ENCODE measurements at regions not wholly inside any gene's neighbourhood (a gene's known extent, or its start where the extent isn't known, plus 50 kb on each side); places are given as distances from the start of the nearest gene placed in this dataset.
"Not testable (repeated sequence)": the region's sequence is repeated elsewhere in the genome, so short reads cannot be mapped to it uniquely, and the experiment has no call there.

GRCh38 chr4:188444500-188444899 lies 305.3 kb downstream of the TRIML1 start:
- Mint-ChIP-seq H3K36me3 (ENCODE audit: low read depth) (no peaks in the 10 kb centered on the region), H3K4me3 (no peak overlapping the region), H3K27me3 (no peaks in the 10 kb centered on the region), H3K27ac (no peak overlapping the region), H3K9me3 (peaks cover 11% of the 10 kb centered on the region), H3K4me1 (no peaks in the 10 kb centered on the region)
- no peak for DNase-seq
- intact Hi-C loops (cut with micrococcal nuclease), result no loop called here

GRCh38 chr4:188448996-188449395 lies 309.8 kb downstream of the TRIML1 start:
- not testable (repeated sequence) for DNase-seq; H3K9me3 Mint-ChIP-seq; H3K36me3 Mint-ChIP-seq (ENCODE audit: low read depth)

DNA sequence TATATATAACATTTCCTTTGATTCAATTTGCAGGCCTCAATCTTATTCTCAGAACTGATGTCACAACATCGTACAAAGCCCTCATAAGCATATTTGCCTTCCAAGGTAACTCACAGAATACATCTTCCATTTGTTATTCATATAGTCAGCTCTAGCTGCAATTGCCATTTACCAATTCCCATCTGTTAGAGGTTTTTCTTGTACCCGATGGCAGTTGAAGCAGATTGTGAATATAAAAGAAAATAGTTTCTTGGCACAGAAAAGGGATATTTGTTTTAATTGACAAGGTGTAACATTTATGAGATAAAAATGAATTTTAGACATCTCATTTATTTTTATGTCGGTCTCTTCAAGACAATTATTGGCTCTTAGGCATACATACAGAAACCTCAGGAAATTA lies 311.3 kb downstream of the TRIML1 start:
- Mint-ChIP-seq H3K4me1 (no peaks in the 10 kb centered on the region), H3K36me3 (ENCODE audit: low read depth) (no peaks in the 10 kb centered on the region), H3K9me3 (peaks cover 3% of the 10 kb centered on the region), H3K27ac (no peak overlapping the region), H3K27me3 (no peaks in the 10 kb centered on the region), H3K4me3 (no peak overlapping the region)
- intact Hi-C loops (cut with micrococcal nuclease), result no loop called here
- no peak for DNase-seq

More at GRCh38 chr4:188448996-188449395, 309.8 kb downstream of the TRIML1 start:
- H3K4me1 Mint-ChIP-seq; H3K27me3 Mint-ChIP-seq; H3K4me3 Mint-ChIP-seq; intact Hi-C loops (cut with micrococcal nuclease); H3K27ac Mint-ChIP-seq: not testable (repeated sequence)

DNA sequence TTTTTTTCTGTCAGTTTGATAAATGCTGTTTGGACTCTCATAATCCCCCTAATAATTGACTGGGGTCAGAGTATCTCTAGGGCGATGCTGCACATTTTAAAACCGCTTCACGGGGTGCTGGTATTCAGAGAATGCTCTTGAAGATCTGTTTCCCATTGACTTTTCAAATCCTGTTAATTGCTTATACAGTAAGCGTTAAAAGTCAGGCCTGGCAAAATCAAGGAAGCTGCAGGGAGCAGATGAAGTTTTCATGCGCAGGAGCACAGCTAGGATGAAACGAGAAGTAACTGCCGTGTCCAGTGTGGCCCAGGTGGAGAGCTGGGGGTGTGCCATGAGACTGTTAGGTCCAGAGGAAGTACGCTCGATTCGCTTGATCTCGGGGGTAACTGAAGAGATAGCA lies 312.9 kb downstream of the TRIML1 start:
- peaks cover 3% of the 10 kb centered on the region for H3K9me3 Mint-ChIP-seq
- intact Hi-C loops (cut with micrococcal nuclease), result no loop called here
- no peak overlapping the region for H3K27ac Mint-ChIP-seq
- no peak for DNase-seq
- no peaks in the 10 kb centered on the region for H3K4me1 Mint-ChIP-seq
- no peaks in the 10 kb centered on the region for H3K27me3 Mint-ChIP-seq
- H3K36me3 Mint-ChIP-seq (ENCODE audit: low read depth), result no peaks in the 10 kb centered on the region
- no peak overlapping the region for H3K4me3 Mint-ChIP-seq

- no peaks in the 10 kb centered on the region for H3K27me3 Mint-ChIP-seq
- H3K4me3 Mint-ChIP-seq, result no peak overlapping the region
- intact Hi-C loops (cut with micrococcal nuclease), result no loop called here
- H3K9me3 Mint-ChIP-seq, result peaks cover 3% of the 10 kb centered on the region
- no peaks in the 10 kb centered on the region for H3K4me1 Mint-ChIP-seq
- no peak for DNase-seq
- H3K36me3 Mint-ChIP-seq (ENCODE audit: low read depth), result no peaks in the 10 kb centered on the region
- no peak overlapping the region for H3K27ac Mint-ChIP-seq
These were observed 315.3 kb downstream of the TRIML1 start for GRCh38 chr4:188454575-188454974.

GRCh38 chr4:188455062-188455752 lies 316.0 kb downstream of the TRIML1 start:
- intact Hi-C loops (cut with micrococcal nuclease), result no loop called here
- Mint-ChIP-seq H3K9me3 (peaks cover 7% of the 10 kb centered on the region), H3K4me1 (no peaks in the 10 kb centered on the region), H3K36me3 (ENCODE audit: low read depth) (no peaks in the 10 kb centered on the region), H3K4me3 (no peak overlapping the region), H3K27ac (no peak overlapping the region), H3K27me3 (no peaks in the 10 kb centered on the region)
- no peak for DNase-seq

- DNase-seq, result no peak
- Mint-ChIP-seq H3K9me3 (peaks cover 15% of the 10 kb centered on the region), H3K27ac (no peak overlapping the region), H3K36me3 (ENCODE audit: low read depth) (no peaks in the 10 kb centered on the region), H3K27me3 (no peaks in the 10 kb centered on the region), H3K4me1 (no peaks in the 10 kb centered on the region), H3K4me3 (no peak overlapping the region)
- intact Hi-C loops (cut with micrococcal nuclease), result no loop called here
These were observed 320.1 kb downstream of the TRIML1 start for GRCh38 chr4:188459381-188459780.

GRCh38 chr4:188463909-188464308 lies 324.7 kb downstream of the TRIML1 start:
- H3K27ac Mint-ChIP-seq, result no peak overlapping the region
- DNase-seq, result no peak
- H3K36me3 Mint-ChIP-seq (ENCODE audit: low read depth), result no peaks in the 10 kb centered on the region
- intact Hi-C loops (cut with micrococcal nuclease), result no loop called here
- no peaks in the 10 kb centered on the region for H3K4me1 Mint-ChIP-seq
- H3K4me3 Mint-ChIP-seq, result no peak overlapping the region
- no peaks in the 10 kb centered on the region for H3K27me3 Mint-ChIP-seq
- peaks cover 12% of the 10 kb centered on the region for H3K9me3 Mint-ChIP-seq

GRCh38 chr4:188466001-188466400 lies 326.8 kb downstream of the TRIML1 start:
- Mint-ChIP-seq H3K27me3 (no peaks in the 10 kb centered on the region), H3K36me3 (ENCODE audit: low read depth) (no peaks in the 10 kb centered on the region), H3K9me3 (peaks cover 9% of the 10 kb centered on the region), H3K4me1 (no peaks in the 10 kb centered on the region), H3K4me3 (no peak overlapping the region), H3K27ac (no peak overlapping the region)
- DNase-seq, result no peak
- intact Hi-C loops (cut with micrococcal nuclease), result no loop called here

- H3K4me1 Mint-ChIP-seq, result no peaks in the 10 kb centered on the region
- H3K27me3 Mint-ChIP-seq, result no peaks in the 10 kb centered on the region
- intact Hi-C loops (cut with micrococcal nuclease), result no loop called here
These were observed 345.0 kb downstream of the TRIML1 start for GRCh38 chr4:188484256-188484655.

GRCh38 chr4:188485906-188486305 lies 346.7 kb downstream of the TRIML1 start:
- no peaks in the 10 kb centered on the region for H3K36me3 Mint-ChIP-seq (ENCODE audit: low read depth)
- DNase-seq, result no peak
- H3K4me3 Mint-ChIP-seq, result no peak overlapping the region
- no peaks in the 10 kb centered on the region for H3K9me3 Mint-ChIP-seq
- no peaks in the 10 kb centered on the region for H3K4me1 Mint-ChIP-seq
- intact Hi-C loops (cut with micrococcal nuclease), result no loop called here
- no peaks in the 10 kb centered on the region for H3K27me3 Mint-ChIP-seq
- H3K27ac Mint-ChIP-seq, result no peak overlapping the region

More at GRCh38 chr4:188484256-188484655, 345.0 kb downstream of the TRIML1 start:
- no peaks in the 10 kb centered on the region for H3K9me3 Mint-ChIP-seq
- no peak for DNase-seq
- no peak overlapping the region for H3K4me3 Mint-ChIP-seq
- no peaks in the 10 kb centered on the region for H3K36me3 Mint-ChIP-seq (ENCODE audit: low read depth)
- H3K27ac Mint-ChIP-seq, result no peak overlapping the region

DNA sequence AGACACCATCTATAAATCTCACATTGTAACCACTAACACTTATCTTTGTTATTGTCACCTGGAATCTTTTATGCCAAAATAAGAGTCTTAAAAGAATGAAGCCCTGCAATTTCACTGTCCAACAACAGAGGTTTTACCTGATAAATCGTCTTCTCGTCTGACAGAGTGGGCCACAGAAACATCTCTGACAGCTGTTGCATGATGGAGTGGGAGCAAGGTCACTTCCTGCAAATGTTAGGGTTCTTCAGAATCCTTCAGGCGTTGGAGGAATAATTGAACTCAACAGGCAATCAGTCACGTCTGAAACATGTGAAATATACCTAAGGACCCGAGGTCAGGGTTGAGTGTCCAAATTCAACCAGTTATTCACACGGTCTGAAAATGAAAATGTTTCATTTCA lies 353.6 kb downstream of the TRIML1 start:
- Mint-ChIP-seq H3K27me3 (no peaks in the 10 kb centered on the region), H3K36me3 (ENCODE audit: low read depth) (no peaks in the 10 kb centered on the region), H3K27ac (no peak overlapping the region), H3K4me1 (no peaks in the 10 kb centered on the region), H3K9me3 (peaks cover 4% of the 10 kb centered on the region), H3K4me3 (no peak overlapping the region)
- intact Hi-C loops (cut with micrococcal nuclease), result no loop called here
- no peak for DNase-seq

- intact Hi-C loops (cut with micrococcal nuclease), result no loop called here
These were observed 355.9 kb downstream of the TRIML1 start for GRCh38 chr4:188495169-188495568.

GRCh38 chr4:188511431-188511830 lies 372.2 kb downstream of the TRIML1 start:
- Mint-ChIP-seq H3K4me3 (no peak overlapping the region), H3K9me3 (peaks cover 12% of the 10 kb centered on the region), H3K4me1 (no peaks in the 10 kb centered on the region), H3K27me3 (no peaks in the 10 kb centered on the region), H3K36me3 (ENCODE audit: low read depth) (no peaks in the 10 kb centered on the region), H3K27ac (no peak overlapping the region)
- DNase-seq, result no peak
- intact Hi-C loops (cut with micrococcal nuclease), result no loop called here

More at GRCh38 chr4:188495169-188495568, 355.9 kb downstream of the TRIML1 start:
- Mint-ChIP-seq H3K9me3 (peaks cover 14% of the 10 kb centered on the region), H3K36me3 (ENCODE audit: low read depth) (no peaks in the 10 kb centered on the region), H3K4me1 (no peaks in the 10 kb centered on the region), H3K27me3 (no peaks in the 10 kb centered on the region), H3K4me3 (no peak overlapping the region), H3K27ac (no peak overlapping the region)
- DNase-seq, result no peak

DNA sequence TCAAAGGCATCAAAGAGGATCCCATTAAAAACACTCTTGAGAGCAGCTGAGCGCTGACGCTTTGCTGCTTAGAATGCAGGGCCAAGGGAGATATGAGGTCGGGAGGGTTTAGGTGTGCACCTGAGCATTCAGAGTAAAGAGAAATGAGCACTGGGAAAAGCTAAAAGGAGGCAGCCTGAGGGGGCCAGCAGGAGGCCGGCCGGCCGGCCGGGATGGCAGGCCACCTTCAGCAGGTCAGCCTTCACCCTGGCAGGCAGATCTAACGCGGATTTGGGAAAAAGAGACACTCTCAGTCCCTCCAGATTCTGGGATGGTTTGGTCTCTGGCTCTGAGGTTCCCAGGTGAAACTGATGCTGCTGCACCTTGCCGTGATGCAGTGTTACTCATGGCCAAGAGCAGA lies 393.5 kb downstream of the TRIML1 start:
- no peaks in the 10 kb centered on the region for H3K27me3 Mint-ChIP-seq
- H3K27ac Mint-ChIP-seq, result no peak overlapping the region
- DNase-seq, result no peak
- H3K4me1 Mint-ChIP-seq, result no peaks in the 10 kb centered on the region
- H3K4me3 Mint-ChIP-seq, result no peak overlapping the region
- H3K36me3 Mint-ChIP-seq (ENCODE audit: low read depth), result no peaks in the 10 kb centered on the region
- intact Hi-C loops (cut with micrococcal nuclease), result no loop called here
- peaks cover 5% of the 10 kb centered on the region for H3K9me3 Mint-ChIP-seq

Data from activated CD4-positive, alpha-beta T cell treated with anti-CD3 and anti-CD28 coated beads, Interleukin-2, amount 10 ng/mL, durations not matched to agents 24 days and 14 days (primary cell).